B cell (primary cell): ENCODE measurements at regions not wholly inside any gene's neighbourhood (a gene's known extent, or its start where the extent isn't known, plus 50 kb on each side); places are given as distances from the start of the nearest gene placed in this dataset.

ENCODE experiments used
- ATAC-seq: fragments of 200-7000 bp; cut with Tn5 transposase; one replicate; pipeline ENCODE4 v1.10.0; 2021; ENCODE audit warnings: low read depth, mild to moderate bottlenecking, moderate number of reproducible peaks, moderate library complexity
- CTCF ChIA-PET: fragments of 350-600 bp; sonication (Branson Sonifier 250); formaldehyde crosslinking; loops from one replicate; lab custom pipeline; 2021; ENCODE audit warnings: antibody characterized with exemption, inconsistent platforms; lab: Charles Lee
- POLR2A ChIA-PET: fragments of 350-600 bp; sonication (Branson Sonifier 250); formaldehyde crosslinking; loops from one replicate; lab custom pipeline; 2021; ENCODE audit warnings: antibody characterized with exemption; lab: Charles Lee
- DNase-seq: peaks from one replicate; pipeline ENCODE4 v3.0.0; 2013
- H2AFZ ChIP-seq: 2 replicates; pipeline ENCODE4 v1.6.1; 2012; ENCODE audit warnings: mild to moderate bottlenecking, low read depth, low read length; ENCODE audit not compliant: insufficient read depth, poor library complexity, severe bottlenecking
- H3K27ac ChIP-seq, 2 donors: 1 replicate in 1 of 2; 2 replicates in 1 of 2; pipeline ENCODE4 v1.5.1; 2012 to 2013; ENCODE audit warnings: low read length in 2 of 2, mild to moderate bottlenecking in 2 of 2, moderate library complexity in 1 of 2
- H3K27me3 ChIP-seq, 4 experiments: fragments of 200-600 bp in 1 of 4; sonication (generic) in 1 of 4; replicated peaks in 1 of 4; 1 replicate in 2 of 4; 2 replicates in 2 of 4; pipeline versions ENCODE4 v1.6.1 to v1.7.0; 2013 to 2016; ENCODE audit warnings: low read length in 3 of 4, mild to moderate bottlenecking in 2 of 4, mixed read lengths in 1 of 4, moderate library complexity in 1 of 4; ENCODE audit not compliant: insufficient read depth in 4 of 4, control insufficient read depth in 3 of 4; ENCODE audit errors: control extremely low read depth in 1 of 4
- H3K36me3 ChIP-seq, 2 experiments: replicated peaks in 1 of 2; 1 replicate in 1 of 2; 2 replicates in 1 of 2; pipeline versions ENCODE4 v1.6.1 to v1.7.1; 2013; ENCODE audit warnings: low read length in 1 of 2; ENCODE audit not compliant: insufficient read depth in 2 of 2, control insufficient read depth in 1 of 2; ENCODE audit errors: control extremely low read depth in 1 of 2, extremely low read depth in 1 of 2
- H3K4me1 ChIP-seq, 2 donors: fragments of 200-600 bp in 1 of 2; sonication (generic) in 1 of 2; 1 replicate in 1 of 2; 2 replicates in 1 of 2; pipeline versions ENCODE4 v1.5.1 to v1.6.1; 2013 to 2017; ENCODE audit warnings: low read length in 2 of 2; ENCODE audit not compliant: control insufficient read depth in 2 of 2, insufficient read depth in 2 of 2
- H3K4me2 ChIP-seq: replicated peaks from 2 replicates; pipeline ENCODE3; 2012; ENCODE audit warnings: mild to moderate bottlenecking, low read depth, low read length; ENCODE audit not compliant: poor library complexity, severe bottlenecking
- H3K4me3 ChIP-seq, 5 experiments: fragments of 200-600 bp in 1 of 5; sonication (generic) in 1 of 5; 1 replicate in 3 of 5; 2 replicates in 2 of 5; pipeline versions ENCODE4 v1.5.1 to v1.7.0; 2011 to 2016; ENCODE audit warnings: low read length in 4 of 5, mild to moderate bottlenecking in 4 of 5, low read depth in 2 of 5, control low read depth in 1 of 5, moderate library complexity in 1 of 5; ENCODE audit not compliant: insufficient read depth in 1 of 5; ENCODE audit errors: control extremely low read depth in 1 of 5, extremely low read depth in 1 of 5
- H3K79me2 ChIP-seq: fragments of 200-600 bp; sonication (generic); one replicate; pipeline ENCODE4 v1.6.0; 2016; ENCODE audit warnings: low read length; ENCODE audit not compliant: control insufficient read depth, insufficient read depth
- H3K9ac ChIP-seq: fragments of 200-600 bp; sonication (generic); 2 replicates; pipeline ENCODE4 v1.6.1; 2017; ENCODE audit warnings: mild to moderate bottlenecking, low read length, moderate library complexity
- H3K9me3 ChIP-seq, 3 donors: one replicate each; pipeline versions ENCODE4 v1.6.1 to v1.7.1; 2013; ENCODE audit warnings: low read length in 2 of 3; ENCODE audit not compliant: control insufficient read depth in 2 of 3, insufficient read depth in 1 of 3; ENCODE audit errors: control extremely low read depth in 1 of 3
- H4K20me1 ChIP-seq: 2 replicates; pipeline ENCODE4 v1.6.0; 2012; ENCODE audit warnings: mild to moderate bottlenecking, low read length; ENCODE audit not compliant: insufficient read depth, control insufficient read depth, poor library complexity, severe bottlenecking
- H3K27ac Mint-ChIP-seq: one replicate; pipeline ENCODE4 v1.8.0; 2021; ENCODE audit warnings: mixed read lengths
- H3K27me3 Mint-ChIP-seq: one replicate; pipeline ENCODE4 v1.8.0; 2021; ENCODE audit warnings: mixed read lengths
- H3K4me1 Mint-ChIP-seq: one replicate; pipeline ENCODE4 v1.8.0; 2021; ENCODE audit warnings: mixed read lengths
- H3K4me3 Mint-ChIP-seq: one replicate; pipeline ENCODE4 v1.8.0; 2021; ENCODE audit warnings: mixed read lengths
- H3K9me3 Mint-ChIP-seq: one replicate; pipeline ENCODE4 v1.8.0; 2022; ENCODE audit warnings: mixed read lengths; ENCODE audit not compliant: insufficient read depth
- CTCF ChIP-seq: fragments of 200-600 bp; IDR thresholded peaks from one replicate; pipeline ENCODE4 v1.8.0; 2022; ENCODE audit warnings: antibody characterized with exemption, mild to moderate bottlenecking
- EZH2 ChIP-seq: IDR thresholded peaks from 2 replicates; pipeline ENCODE4 v1.6.1; 2012; ENCODE audit warnings: borderline replicate concordance, low read depth, mild to moderate bottlenecking, moderate library complexity, low read length; ENCODE audit not compliant: insufficient read depth, poor library complexity, severe bottlenecking
- WGBS: methylation state at CpG from one replicate; pipeline ENCODE4 v1.1.5; 2013; ENCODE audit warnings: missing lambda C conversion rate; ENCODE audit not compliant: insufficient coverage; 5-methylcytosine and 5-hydroxymethylcytosine counted together
- intact Hi-C: fragments of 100-400 bp; cut with micrococcal nuclease; formaldehyde crosslinking; loops from one replicate; pipeline ENCODE4 v1.10.0; 2022

- no peak overlapping the region for H3K9ac ChIP-seq
- TF ChIP-seq EZH2 (no peak), CTCF (no peak)
- H3K4me3 ChIP-seq: no peak overlapping the region
- intact Hi-C loops: no loop called here
- no peaks in the 10 kb centered on the region for H3K27me3 ChIP-seq
- H3K27ac ChIP-seq: no peak overlapping the region
- H3K4me2 ChIP-seq: no peak overlapping the region
- no peaks in the 10 kb centered on the region for H3K36me3 ChIP-seq
- no peaks in the 10 kb centered on the region for H4K20me1 ChIP-seq
- CTCF ChIA-PET: no interaction called here
- POLR2A ChIA-PET: no interaction called here
- ATAC-seq (no peak), DNase-seq (no peak)
- Mint-ChIP-seq H3K27me3 (peaks cover 8% of the 10 kb centered on the region), H3K4me3 (no peak overlapping the region), H3K27ac (no peak overlapping the region), H3K4me1 (peaks cover 19% of the 10 kb centered on the region), H3K9me3 (no peaks in the 10 kb centered on the region)
- peaks cover 19 to 27% of the 10 kb centered on the region in 2 donors for H3K4me1 ChIP-seq
- H2AFZ ChIP-seq: no peak overlapping the region
- no peaks in the 10 kb centered on the region for H3K9me3 ChIP-seq
- H3K79me2 ChIP-seq: no peaks in the 10 kb centered on the region
Measured at GRCh38 chr13:48159401-48159800, 64.5 kb upstream of the MED4 start.

GRCh38 chr13:48158915-48159314 lies 64.0 kb upstream of the MED4 start:
- DNase-seq (no peak), ATAC-seq (no peak)
- intact Hi-C loops: no loop called here
- TF ChIP-seq EZH2 (no peak), CTCF (no peak)
- no peak overlapping the region for H3K9ac ChIP-seq
- Mint-ChIP-seq H3K4me3 (no peak overlapping the region), H3K27ac (no peak overlapping the region), H3K27me3 (peaks cover 8% of the 10 kb centered on the region), H3K4me1 (peaks cover 19% of the 10 kb centered on the region), H3K9me3 (no peaks in the 10 kb centered on the region)
- WGBS: 100% methylated on average over 2 of the region's 3 CpGs
- H3K9me3 ChIP-seq: no peaks in the 10 kb centered on the region
- H3K36me3 ChIP-seq: no peaks in the 10 kb centered on the region
- ChIA-PET POLR2A (no interaction called here), CTCF (no interaction called here)
- H2AFZ ChIP-seq: no peak overlapping the region
- H3K79me2 ChIP-seq: no peaks in the 10 kb centered on the region
- peaks cover 19 to 27% of the 10 kb centered on the region in 2 donors for H3K4me1 ChIP-seq
- no peak overlapping the region for H3K27ac ChIP-seq
- no peaks in the 10 kb centered on the region for H3K27me3 ChIP-seq
- H3K4me3 ChIP-seq: no peak overlapping the region
- H4K20me1 ChIP-seq: no peaks in the 10 kb centered on the region
- H3K4me2 ChIP-seq: no peak overlapping the region
